Chondrocyte (in vitro differentiated cells): ENCODE measurements at regions not wholly inside any gene's neighbourhood (a gene's known extent, or its start where the extent isn't known, plus 50 kb on each side); places are given as distances from the start of the nearest gene placed in this dataset.

Source experiments
- DNase-seq: peaks from one replicate; pipeline ENCODE4 v3.0.0; 2021; ENCODE audit warnings: mixed read lengths, low spot score
- H3K27ac Mint-ChIP-seq: one replicate; pipeline ENCODE4 v1.8.0; 2021; ENCODE audit warnings: mild to moderate bottlenecking, moderate library complexity, mixed read lengths; ENCODE audit not compliant: unreplicated experiment
- H3K27me3 Mint-ChIP-seq: 2 replicates; pipeline ENCODE4 v1.8.0; 2021; ENCODE audit warnings: low read depth, mixed read lengths
- H3K36me3 Mint-ChIP-seq: 2 replicates; pipeline ENCODE4 v1.8.0; 2021; ENCODE audit warnings: low read depth, mixed read lengths
- H3K4me1 Mint-ChIP-seq: 2 replicates; pipeline ENCODE4 v1.8.0; 2021; ENCODE audit warnings: low read depth, mild to moderate bottlenecking, mixed read lengths
- H3K4me3 Mint-ChIP-seq: one replicate; pipeline ENCODE4 v1.8.0; 2021; ENCODE audit warnings: mild to moderate bottlenecking, moderate library complexity, mixed read lengths; ENCODE audit not compliant: unreplicated experiment
- H3K9me3 Mint-ChIP-seq: 2 replicates; pipeline ENCODE4 v1.8.0; 2021; ENCODE audit warnings: low read depth, mixed read lengths
- TF ChIP-seq, protein P1 (sequence below): fragments of 200-600 bp; sonication (generic); IDR thresholded peaks from 2 replicates; pipeline ENCODE4 v1.5.0; 2021; ENCODE audit warnings: antibody characterized with exemption, mild to moderate bottlenecking, moderate library complexity

DNA sequence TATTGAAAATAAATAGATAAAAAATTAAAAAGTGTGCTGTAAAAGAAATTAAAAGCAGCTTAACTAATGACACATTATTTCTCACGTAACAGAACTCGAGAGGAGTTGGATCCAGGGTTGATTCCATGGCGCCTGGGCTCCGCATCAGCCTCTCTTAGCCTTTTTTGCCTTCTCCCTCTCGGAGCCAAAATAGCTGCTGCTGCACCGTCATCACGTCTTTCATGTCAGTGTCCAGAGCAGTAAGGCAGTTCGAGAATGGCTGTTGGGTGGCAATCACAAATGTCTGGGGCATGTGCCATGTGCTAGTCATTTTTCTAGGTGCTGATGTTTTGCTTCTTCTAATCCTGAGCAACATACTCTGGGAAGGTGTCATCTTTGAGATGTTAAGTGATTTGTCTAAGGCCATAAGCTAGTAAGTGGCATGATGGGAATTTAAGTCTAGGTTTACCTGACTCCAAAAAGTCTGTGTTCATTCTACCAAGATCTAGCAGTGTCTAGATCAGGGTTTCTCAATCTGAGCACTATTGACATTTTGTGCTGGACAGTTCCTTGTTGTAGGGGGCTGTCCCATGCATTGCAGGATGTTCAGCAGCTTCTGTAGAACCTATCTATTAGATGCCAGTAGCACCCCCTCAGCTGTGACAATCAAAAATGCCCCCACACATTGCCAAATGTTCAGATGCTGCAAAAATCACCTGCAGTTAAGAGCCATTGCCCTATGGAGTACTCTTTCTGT is 280.4 kb downstream of the HAPSTR1 start:
- TF ChIP-seq, protein P1, sequence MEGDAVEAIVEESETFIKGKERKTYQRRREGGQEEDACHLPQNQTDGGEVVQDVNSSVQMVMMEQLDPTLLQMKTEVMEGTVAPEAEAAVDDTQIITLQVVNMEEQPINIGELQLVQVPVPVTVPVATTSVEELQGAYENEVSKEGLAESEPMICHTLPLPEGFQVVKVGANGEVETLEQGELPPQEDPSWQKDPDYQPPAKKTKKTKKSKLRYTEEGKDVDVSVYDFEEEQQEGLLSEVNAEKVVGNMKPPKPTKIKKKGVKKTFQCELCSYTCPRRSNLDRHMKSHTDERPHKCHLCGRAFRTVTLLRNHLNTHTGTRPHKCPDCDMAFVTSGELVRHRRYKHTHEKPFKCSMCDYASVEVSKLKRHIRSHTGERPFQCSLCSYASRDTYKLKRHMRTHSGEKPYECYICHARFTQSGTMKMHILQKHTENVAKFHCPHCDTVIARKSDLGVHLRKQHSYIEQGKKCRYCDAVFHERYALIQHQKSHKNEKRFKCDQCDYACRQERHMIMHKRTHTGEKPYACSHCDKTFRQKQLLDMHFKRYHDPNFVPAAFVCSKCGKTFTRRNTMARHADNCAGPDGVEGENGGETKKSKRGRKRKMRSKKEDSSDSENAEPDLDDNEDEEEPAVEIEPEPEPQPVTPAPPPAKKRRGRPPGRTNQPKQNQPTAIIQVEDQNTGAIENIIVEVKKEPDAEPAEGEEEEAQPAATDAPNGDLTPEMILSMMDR, result no peak
- Mint-ChIP-seq H3K4me1 (no peaks in the 10 kb centered on the region), H3K36me3 (no peaks in the 10 kb centered on the region), H3K4me3 (no peak overlapping the region), H3K27me3 (no peaks in the 10 kb centered on the region), H3K27ac (no peak overlapping the region), H3K9me3 (peaks cover 2% of the 10 kb centered on the region)
- no peak for DNase-seq

- no peak overlapping the region for H3K4me3 Mint-ChIP-seq
- TF ChIP-seq, protein P1, result no peak
- no peaks in the 10 kb centered on the region for H3K36me3 Mint-ChIP-seq
- no peaks in the 10 kb centered on the region for H3K4me1 Mint-ChIP-seq
- no peak for DNase-seq
- H3K27me3 Mint-ChIP-seq, result no peaks in the 10 kb centered on the region
- no peak overlapping the region for H3K27ac Mint-ChIP-seq
- H3K9me3 Mint-ChIP-seq, result peaks cover 2% of the 10 kb centered on the region
Observed at GRCh38 chr16:9372934-9373890, 281.8 kb downstream of the HAPSTR1 start.

DNA sequence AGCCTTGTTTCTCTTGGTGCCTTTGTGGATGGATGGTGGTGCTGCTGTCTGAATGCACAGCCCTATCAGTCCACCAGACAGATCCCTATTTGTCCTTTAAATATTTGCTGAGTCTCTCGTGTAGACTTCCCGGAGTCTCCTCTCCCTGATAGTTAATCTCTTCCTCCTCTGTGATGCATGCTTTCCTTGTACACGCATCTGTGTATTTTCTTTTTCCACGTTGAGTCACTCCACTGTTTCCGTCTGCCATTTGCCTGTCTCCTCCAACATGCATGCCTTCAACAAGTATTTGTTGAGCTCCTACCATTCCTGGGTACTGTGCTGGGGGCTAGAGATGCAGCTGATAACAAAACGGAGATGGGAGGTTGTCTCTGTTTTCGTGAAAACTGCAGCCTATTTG is 282.6 kb downstream of the HAPSTR1 start:
- Mint-ChIP-seq H3K27me3 (no peaks in the 10 kb centered on the region), H3K9me3 (peaks cover 2% of the 10 kb centered on the region), H3K36me3 (no peaks in the 10 kb centered on the region), H3K4me1 (no peaks in the 10 kb centered on the region), H3K4me3 (no peak overlapping the region), H3K27ac (no peak overlapping the region)
- TF ChIP-seq, protein P1, result no peak
- DNase-seq, result no peak

GRCh38 chr16:9378876-9379275 is 287.4 kb downstream of the HAPSTR1 start:
- Mint-ChIP-seq H3K4me3 (no peak overlapping the region), H3K27ac (no peak overlapping the region), H3K27me3 (no peaks in the 10 kb centered on the region), H3K4me1 (no peaks in the 10 kb centered on the region), H3K9me3 (peaks cover 3% of the 10 kb centered on the region), H3K36me3 (no peaks in the 10 kb centered on the region)
- DNase-seq, result no peak
- TF ChIP-seq, protein P1, result no peak

GRCh38 chr16:9380221-9380620 is 288.8 kb downstream of the HAPSTR1 start:
- Mint-ChIP-seq H3K36me3 (no peaks in the 10 kb centered on the region), H3K9me3 (peaks cover 3% of the 10 kb centered on the region)

More at GRCh38 chr16:9380221-9380620, 288.8 kb downstream of the HAPSTR1 start:
- Mint-ChIP-seq H3K4me3 (no peak overlapping the region), H3K27ac (no peak overlapping the region), H3K27me3 (no peaks in the 10 kb centered on the region), H3K4me1 (no peaks in the 10 kb centered on the region)
- no peak for DNase-seq
- TF ChIP-seq, protein P1, result no peak
